ENCODE measurements at regions not wholly inside any gene's neighbourhood (a gene's known extent, or its start where the extent isn't known, plus 50 kb on each side); places are given as distances from the start of the nearest gene placed in this dataset.
A peak's percentile ranks its signal among the peaks of the same experiment; 100 is the strongest.

DNA sequence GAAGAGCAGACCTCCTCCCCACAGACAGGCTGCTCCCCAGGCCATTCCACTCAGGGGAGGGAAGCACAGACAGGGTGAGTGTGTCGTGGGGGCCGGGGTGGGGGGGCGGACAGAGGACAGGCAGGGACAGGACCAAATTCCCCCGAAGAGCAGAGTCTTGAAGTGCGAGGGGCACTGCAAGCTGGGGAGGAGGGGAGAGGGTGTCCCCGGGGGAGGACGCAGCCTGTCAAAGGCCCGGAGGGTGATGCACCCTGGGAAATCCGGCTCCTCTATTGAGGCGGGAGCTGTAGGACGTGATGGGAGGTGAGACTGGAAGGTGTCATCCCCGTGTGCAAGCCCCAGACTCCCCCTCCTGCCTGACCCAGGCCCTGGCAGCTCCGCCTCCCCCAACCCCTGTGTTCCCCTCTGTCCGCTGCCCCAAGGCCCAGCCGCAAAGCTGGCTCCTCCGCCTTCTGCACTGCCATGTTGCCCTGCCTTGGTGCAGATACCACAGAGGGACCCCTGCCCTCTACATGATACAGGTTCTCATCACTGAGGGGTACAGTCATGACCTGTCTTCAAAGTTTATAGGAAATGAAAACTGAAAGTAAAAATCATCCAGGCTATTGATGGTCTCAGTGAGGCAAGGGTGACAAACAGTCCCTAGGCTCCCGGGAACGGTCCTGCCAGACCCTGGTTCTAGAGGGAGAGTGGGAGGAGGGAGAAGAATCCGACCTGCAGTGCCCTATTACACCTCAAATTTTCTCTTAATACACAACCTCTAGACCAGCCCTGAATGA lies 76.3 kb upstream of the IQSEC1 start:
- no peak overlapping the region for H3K4me3 ChIP-seq
- no peaks in the 10 kb centered on the region for H3K36me3 ChIP-seq
- TF ChIP-seq, protein P1, sequence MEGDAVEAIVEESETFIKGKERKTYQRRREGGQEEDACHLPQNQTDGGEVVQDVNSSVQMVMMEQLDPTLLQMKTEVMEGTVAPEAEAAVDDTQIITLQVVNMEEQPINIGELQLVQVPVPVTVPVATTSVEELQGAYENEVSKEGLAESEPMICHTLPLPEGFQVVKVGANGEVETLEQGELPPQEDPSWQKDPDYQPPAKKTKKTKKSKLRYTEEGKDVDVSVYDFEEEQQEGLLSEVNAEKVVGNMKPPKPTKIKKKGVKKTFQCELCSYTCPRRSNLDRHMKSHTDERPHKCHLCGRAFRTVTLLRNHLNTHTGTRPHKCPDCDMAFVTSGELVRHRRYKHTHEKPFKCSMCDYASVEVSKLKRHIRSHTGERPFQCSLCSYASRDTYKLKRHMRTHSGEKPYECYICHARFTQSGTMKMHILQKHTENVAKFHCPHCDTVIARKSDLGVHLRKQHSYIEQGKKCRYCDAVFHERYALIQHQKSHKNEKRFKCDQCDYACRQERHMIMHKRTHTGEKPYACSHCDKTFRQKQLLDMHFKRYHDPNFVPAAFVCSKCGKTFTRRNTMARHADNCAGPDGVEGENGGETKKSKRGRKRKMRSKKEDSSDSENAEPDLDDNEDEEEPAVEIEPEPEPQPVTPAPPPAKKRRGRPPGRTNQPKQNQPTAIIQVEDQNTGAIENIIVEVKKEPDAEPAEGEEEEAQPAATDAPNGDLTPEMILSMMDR (IDR thresholded peaks at IDR 0.05), result no peak
- no peaks in the 10 kb centered on the region for H3K27me3 ChIP-seq
- peak in 1 of 3 donors; percentile 20 for DNase-seq
- no peaks in the 10 kb centered on the region for H3K9me3 ChIP-seq
- H3K4me1 ChIP-seq, result no peaks in the 10 kb centered on the region
- no peak overlapping the region for H3K27ac ChIP-seq

DNA sequence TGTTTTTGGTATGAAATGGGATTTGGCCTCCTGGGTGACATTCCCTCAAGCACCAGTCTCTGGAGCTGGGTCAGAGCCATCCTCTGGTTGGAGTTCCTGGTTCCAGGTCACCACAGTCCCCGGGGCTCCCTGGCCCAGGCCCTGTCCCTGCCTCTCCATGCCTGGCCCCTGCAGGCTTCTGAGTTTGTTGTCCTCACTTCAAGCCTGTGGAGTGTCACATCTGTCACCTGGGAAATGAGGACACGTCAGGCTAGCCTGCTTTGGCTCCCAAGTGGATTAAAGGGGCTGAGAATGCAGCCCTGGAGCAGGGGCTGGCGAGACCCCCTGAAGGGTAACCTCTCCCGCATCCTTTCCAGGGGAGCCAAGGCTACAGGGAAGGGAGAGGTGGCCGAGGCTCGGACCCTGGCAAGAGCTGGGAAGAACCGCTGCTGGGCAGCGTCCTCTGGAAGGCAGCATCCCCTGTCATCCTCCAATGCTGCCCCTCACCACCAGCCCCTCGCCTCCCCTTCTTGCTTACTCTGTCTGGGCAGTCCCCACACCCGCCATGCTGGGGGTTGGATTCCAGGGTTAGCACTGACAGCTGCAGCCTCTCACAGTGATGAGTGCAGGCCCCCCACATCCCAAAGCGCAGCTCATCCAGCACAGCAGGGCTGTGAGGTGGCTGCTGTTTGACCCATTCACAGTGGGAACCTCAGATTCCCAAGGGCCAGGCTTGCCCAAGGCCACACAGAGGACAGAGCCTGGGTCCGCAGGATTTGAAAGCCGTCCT lies 75.5 kb upstream of the IQSEC1 start:
- Histone ChIP-seq H3K27ac (no peak overlapping the region), H3K27me3 (no peaks in the 10 kb centered on the region), H3K4me3 (no peak overlapping the region), H3K4me1 (no peaks in the 10 kb centered on the region), H3K9me3 (no peaks in the 10 kb centered on the region), H3K36me3 (no peaks in the 10 kb centered on the region)
- TF ChIP-seq, protein P1 (IDR thresholded peaks at IDR 0.05), result no peak
- no peak for TF ChIP-seq POLR2A (IDR thresholded peaks at IDR 0.05)
- DNase-seq, result peak in 1 of 3 donors; percentile 29

DNA sequence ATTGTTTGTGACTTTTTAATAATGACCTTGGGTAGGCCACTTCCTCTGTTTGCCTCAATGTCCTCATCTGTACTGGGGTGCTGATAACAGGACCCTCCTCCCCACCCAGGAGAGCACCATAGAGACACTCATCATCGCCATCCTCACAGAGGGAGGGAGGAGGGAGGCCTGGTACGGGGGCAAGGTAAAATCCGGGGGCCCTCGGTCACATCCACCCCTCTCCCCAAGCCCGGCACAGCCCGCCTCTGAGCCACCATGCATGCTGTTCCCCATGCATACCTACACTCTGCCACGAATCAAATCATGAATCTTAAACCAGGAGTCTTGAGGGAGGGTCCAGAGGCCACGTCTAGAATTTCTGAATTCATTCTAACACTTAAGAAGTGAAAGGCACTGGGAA lies 74.9 kb upstream of the IQSEC1 start:
- Histone ChIP-seq H3K27me3 (no peaks in the 10 kb centered on the region), H3K4me1 (no peaks in the 10 kb centered on the region), H3K27ac (no peak overlapping the region), H3K9me3 (no peaks in the 10 kb centered on the region), H3K36me3 (no peaks in the 10 kb centered on the region), H3K4me3 (no peak overlapping the region)
- DNase-seq, result peak in 1 of 3 donors; percentile 16
- no peak for TF ChIP-seq POLR2A (IDR thresholded peaks at IDR 0.05)
- TF ChIP-seq, protein P1 (IDR thresholded peaks at IDR 0.05), result no peak

DNA sequence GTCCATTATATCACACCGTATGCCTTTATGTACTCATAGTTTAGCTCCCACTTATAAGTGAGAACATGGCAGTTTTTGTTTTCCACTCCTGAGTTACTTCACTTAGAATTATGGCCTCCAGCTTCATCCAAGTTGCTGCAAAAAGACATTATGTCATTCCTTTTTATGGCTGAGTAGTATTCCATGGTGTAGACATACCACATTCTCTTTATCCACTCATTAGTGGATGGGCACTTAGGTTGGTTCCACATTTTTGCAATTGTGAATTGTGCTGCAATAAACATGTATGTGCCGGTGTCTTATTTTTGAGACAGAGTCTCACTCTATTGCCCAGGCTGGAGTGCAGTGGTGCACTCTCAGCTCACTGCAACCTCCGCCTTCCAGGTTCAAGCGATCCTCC lies 74.1 kb upstream of the IQSEC1 start:
- Histone ChIP-seq H3K4me1 (no peaks in the 10 kb centered on the region), H3K36me3 (no peaks in the 10 kb centered on the region), H3K27ac (no peak overlapping the region), H3K4me3 (no peak overlapping the region), H3K27me3 (no peaks in the 10 kb centered on the region), H3K9me3 (no peaks in the 10 kb centered on the region)
- no peak for DNase-seq
- TF ChIP-seq, protein P1 (IDR thresholded peaks at IDR 0.05), result no peak
- TF ChIP-seq POLR2A (IDR thresholded peaks at IDR 0.05), result no peak

DNA sequence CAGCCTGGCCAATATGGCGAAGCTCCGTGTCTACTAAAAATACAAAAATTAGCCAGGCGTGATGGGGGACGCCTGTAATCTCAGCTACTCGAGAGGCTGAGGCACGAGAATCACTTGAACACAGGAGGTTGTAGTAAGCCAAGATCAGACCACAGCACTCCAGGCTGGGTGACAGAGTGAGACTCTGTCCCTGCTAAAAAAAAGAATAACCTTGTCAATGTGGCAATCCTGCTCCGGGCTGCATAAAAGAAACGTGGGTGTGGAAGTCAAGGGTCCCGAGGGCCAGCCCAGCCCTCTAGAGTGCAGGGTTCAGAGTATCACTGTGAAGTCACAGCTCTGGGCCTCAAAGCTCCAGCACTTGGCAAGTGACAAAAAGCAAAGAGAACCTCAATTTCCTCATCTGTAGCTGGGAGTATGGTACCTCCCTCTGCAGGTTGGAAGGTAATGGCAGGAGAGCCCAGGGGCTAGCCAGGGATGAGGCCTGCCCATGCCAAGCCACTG lies 73.5 kb upstream of the IQSEC1 start:
- TF ChIP-seq, protein P1 (IDR thresholded peaks at IDR 0.05), result no peak
- TF ChIP-seq POLR2A (IDR thresholded peaks at IDR 0.05), result no peak
- no peaks in the 10 kb centered on the region for H3K4me1 ChIP-seq
- DNase-seq, result peak in 1 of 3 donors; percentile 5

More for the DNA sequence above, 73.5 kb upstream of the IQSEC1 start:
- no peaks in the 10 kb centered on the region for H3K9me3 ChIP-seq
- H3K27me3 ChIP-seq, result no peaks in the 10 kb centered on the region
- H3K36me3 ChIP-seq, result no peaks in the 10 kb centered on the region
- no peak overlapping the region for H3K4me3 ChIP-seq
- no peak overlapping the region for H3K27ac ChIP-seq

All from Peyer's patch (tissue), 4 donors.